Vagina (tissue), 2 donors: ENCODE measurements at regions not wholly inside any gene's neighbourhood (a gene's known extent, or its start where the extent isn't known, plus 50 kb on each side); places are given as distances from the start of the nearest gene placed in this dataset.

ENCODE experiments used
- POLR2A ChIP-seq, 2 donors: fragments of 450-650 bp; IDR thresholded peaks; one replicate each; pipeline ENCODE4 v1.6.1; 2017; ENCODE audit warnings: antibody characterized with exemption in 2 of 2, mild to moderate bottlenecking in 2 of 2, moderate library complexity in 2 of 2
- POLR2AphosphoS5 ChIP-seq, 2 donors: sonication (generic); formaldehyde crosslinking; IDR thresholded peaks; one replicate each; pipeline ENCODE4 v1.9.0; 2017; ENCODE audit warnings: antibody characterized with exemption in 2 of 2, mild to moderate bottlenecking in 2 of 2, low read depth in 1 of 2; ENCODE audit not compliant: insufficient read depth in 1 of 2
- TF ChIP-seq, protein P1 (sequence below), 3 experiments: fragments of 450-650 bp in 2 of 3; fragments of 200-600 bp in 1 of 3; sonication (generic) in 1 of 3; IDR thresholded peaks; one replicate each; pipeline ENCODE4 v1.5.1; 2017 to 2019; ENCODE audit warnings: antibody characterized with exemption in 3 of 3, mild to moderate bottlenecking in 2 of 3, moderate library complexity in 2 of 3

GRCh38 chr17:31743797-31744196, 115.2 kb downstream of the COPRS start:
- TF ChIP-seq, protein P1, sequence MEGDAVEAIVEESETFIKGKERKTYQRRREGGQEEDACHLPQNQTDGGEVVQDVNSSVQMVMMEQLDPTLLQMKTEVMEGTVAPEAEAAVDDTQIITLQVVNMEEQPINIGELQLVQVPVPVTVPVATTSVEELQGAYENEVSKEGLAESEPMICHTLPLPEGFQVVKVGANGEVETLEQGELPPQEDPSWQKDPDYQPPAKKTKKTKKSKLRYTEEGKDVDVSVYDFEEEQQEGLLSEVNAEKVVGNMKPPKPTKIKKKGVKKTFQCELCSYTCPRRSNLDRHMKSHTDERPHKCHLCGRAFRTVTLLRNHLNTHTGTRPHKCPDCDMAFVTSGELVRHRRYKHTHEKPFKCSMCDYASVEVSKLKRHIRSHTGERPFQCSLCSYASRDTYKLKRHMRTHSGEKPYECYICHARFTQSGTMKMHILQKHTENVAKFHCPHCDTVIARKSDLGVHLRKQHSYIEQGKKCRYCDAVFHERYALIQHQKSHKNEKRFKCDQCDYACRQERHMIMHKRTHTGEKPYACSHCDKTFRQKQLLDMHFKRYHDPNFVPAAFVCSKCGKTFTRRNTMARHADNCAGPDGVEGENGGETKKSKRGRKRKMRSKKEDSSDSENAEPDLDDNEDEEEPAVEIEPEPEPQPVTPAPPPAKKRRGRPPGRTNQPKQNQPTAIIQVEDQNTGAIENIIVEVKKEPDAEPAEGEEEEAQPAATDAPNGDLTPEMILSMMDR (IDR thresholded peaks at IDR 0.05): no peak
- no peak for TF ChIP-seq POLR2AphosphoS5 (IDR thresholded peaks at IDR 0.05; ENCODE audit: insufficient read depth in 1 of 2, low read depth in 1 of 2)
- TF ChIP-seq POLR2A (IDR thresholded peaks at IDR 0.05): no peak
